AG10803 (cell line): ENCODE measurements at regions not wholly inside any gene's neighbourhood (a gene's known extent, or its start where the extent isn't known, plus 50 kb on each side); places are given as distances from the start of the nearest gene placed in this dataset.

Experiments
- DNase-seq: peaks from one replicate; pipeline ENCODE4 v3.0.0; 2010; ENCODE audit warnings: low read depth
- H3K4me3 ChIP-seq: 2 replicates; pipeline ENCODE4 v1.5.1; 2011; ENCODE audit warnings: mild to moderate bottlenecking, low read length, control low read depth
- CTCF ChIP-seq: conservative IDR thresholded peaks from 2 replicates; pipeline ENCODE4 v1.5.1; 2011; ENCODE audit warnings: mild to moderate bottlenecking, low read length, control low read depth, inconsistent platforms

GRCh38 chr22:48554893-48555572, 1272.6 kb downstream of the BRD1 start:
- no peak for TF ChIP-seq CTCF
- H3K4me3 ChIP-seq: no peak overlapping the region
- no peak for DNase-seq

GRCh38 chr22:48553694-48554308, 1273.9 kb downstream of the BRD1 start:
- TF ChIP-seq CTCF: no peak
- DNase-seq: no peak
- no peak overlapping the region for H3K4me3 ChIP-seq

GRCh38 chr22:48553119-48553518, 1274.6 kb downstream of the BRD1 start:
- no peak for DNase-seq
- no peak overlapping the region for H3K4me3 ChIP-seq
- no peak for TF ChIP-seq CTCF

GRCh38 chr22:48551716-48552268, 1275.9 kb downstream of the BRD1 start:
- no peak overlapping the region for H3K4me3 ChIP-seq
- DNase-seq: no peak
- TF ChIP-seq CTCF: no peak

- no peak overlapping the region for H3K4me3 ChIP-seq
- TF ChIP-seq CTCF: no peak
Measured at GRCh38 chr22:48551061-48551460, 1276.6 kb downstream of the BRD1 start.

GRCh38 chr22:48548391-48548790, 1279.3 kb downstream of the BRD1 start:
- DNase-seq: no peak
- no peak for TF ChIP-seq CTCF
- no peak overlapping the region for H3K4me3 ChIP-seq

More at GRCh38 chr22:48551061-48551460, 1276.6 kb downstream of the BRD1 start:
- no peak for DNase-seq

- no peak for TF ChIP-seq CTCF
- no peak for DNase-seq
- H3K4me3 ChIP-seq: no peak overlapping the region
Measured at GRCh38 chr22:48547971-48548370, 1279.7 kb downstream of the BRD1 start.
